GM12878 (cell line): ENCODE measurements at regions not wholly inside any gene's neighbourhood (a gene's known extent, or its start where the extent isn't known, plus 50 kb on each side); places are given as distances from the start of the nearest gene placed in this dataset.

Experiments used
- ATAC-seq: fragments of 200-7000 bp; cut with Tn5 transposase; 3 replicates; pipeline ENCODE4 v1.9.1; 2020; ENCODE audit warnings: mild to moderate bottlenecking, moderate library complexity
- BruUV-seq: library from RNA; stranded (reverse); fragments of 400-500 nt; replicated peaks from 2 replicates; lab custom pipeline; 2021; lab: Mats Ljungman, UMichigan
- CTCF ChIA-PET: fragments of 300-600 bp; sonication (Branson Sonifier 250); formaldehyde crosslinking; extraction: SDS; loops from one replicate; lab custom pipeline; 2021; ENCODE audit warnings: inconsistent platforms; lab: Yijun Ruan, JAX
- POLR2A ChIA-PET: fragments of 350-600 bp; formaldehyde crosslinking; extraction: SDS; loops from one replicate; lab custom pipeline; 2021; ENCODE audit warnings: inconsistent platforms; lab: Charles Lee
- RAD21 ChIA-PET: fragments of 300-600 bp; sonication (Branson Sonifier 250); formaldehyde crosslinking; loops from one replicate; lab custom pipeline; 2023; ENCODE audit warnings: antibody characterized with exemption; ENCODE audit not compliant: unreplicated experiment; lab: Charles Lee
- SMC1A ChIA-PET: fragments of 300-600 bp; sonication (Branson Sonifier 250); formaldehyde crosslinking; loops from one replicate; lab custom pipeline; 2023; ENCODE audit not compliant: unreplicated experiment, uncharacterized antibody; lab: Charles Lee
- DNase-seq: peaks from one replicate; pipeline ENCODE4 v3.0.0-alpha.2; 2011; ENCODE audit warnings: low read depth, low spot score
- FAIRE-seq: peaks from 3 replicates; lab custom pipeline; 2011; peaks lifted over from hg19 to GRCh38; lab: Jason Lieb, UNC
- H2AFZ ChIP-seq: 2 replicates; pipeline ENCODE4 v1.6.0; 2011; ENCODE audit warnings: low read depth, low read length, control low read depth; ENCODE audit not compliant: control insufficient read depth
- H3K27ac ChIP-seq: 2 replicates; pipeline ENCODE4 v1.5.1; 2011; ENCODE audit warnings: control low read depth; ENCODE audit not compliant: control insufficient read depth, insufficient read depth
- H3K27me3 ChIP-seq, 2 experiments: replicated peaks in 1 of 2; 2 replicates each; pipeline versions ENCODE4 v1.6.0 to v1.6.1; 2011; ENCODE audit warnings: low read length in 1 of 2; ENCODE audit not compliant: control insufficient read depth in 2 of 2, insufficient read depth in 2 of 2
- H3K36me3 ChIP-seq, 2 experiments: 2 replicates each; pipeline ENCODE4 v1.5.1; 2011; ENCODE audit warnings: low read length in 1 of 2; ENCODE audit not compliant: control insufficient read depth in 2 of 2, insufficient read depth in 2 of 2
- H3K4me1 ChIP-seq: 2 replicates; pipeline ENCODE4 v1.6.1; 2011; ENCODE audit warnings: mild to moderate bottlenecking, low read length, moderate library complexity, mixed read lengths; ENCODE audit not compliant: control insufficient read depth, insufficient read depth
- H3K4me2 ChIP-seq: 2 replicates; pipeline ENCODE4 v1.6.0; 2011; ENCODE audit warnings: control low read depth; ENCODE audit not compliant: control insufficient read depth, insufficient read depth
- H3K4me3 ChIP-seq: fragments of 200-600 bp; sonication (generic); 2 replicates; pipeline ENCODE4 v1.5.1; 2016
- H3K79me2 ChIP-seq: 2 replicates; pipeline ENCODE4 v1.6.0; 2011; ENCODE audit warnings: low read length; ENCODE audit not compliant: control insufficient read depth, insufficient read depth
- H3K9ac ChIP-seq: 2 replicates; pipeline ENCODE4 v1.8.0; 2011; ENCODE audit warnings: low read length, control low read depth, mixed read lengths; ENCODE audit not compliant: control insufficient read depth, insufficient read depth
- H3K9me3 ChIP-seq: replicated peaks from 3 replicates; pipeline ENCODE4 v1.5.1; 2011; ENCODE audit warnings: mild to moderate bottlenecking, low read length; ENCODE audit not compliant: control insufficient read depth, insufficient read depth
- H4K20me1 ChIP-seq: 2 replicates; pipeline ENCODE4 v1.6.0; 2011; ENCODE audit not compliant: control insufficient read depth, insufficient read depth
- ATF7 ChIP-seq: fragments of 450-650 bp; IDR thresholded peaks from 2 replicates; pipeline ENCODE4 v1.6.1; 2016; ENCODE audit warnings: low read depth, mild to moderate bottlenecking
- CBX3 ChIP-seq: fragments of 200-600 bp; sonication (generic); IDR thresholded peaks from 2 replicates; pipeline ENCODE4 v1.6.1; 2016; ENCODE audit warnings: low read depth, borderline replicate concordance
- CHD2 ChIP-seq: IDR thresholded peaks from 2 replicates; pipeline ENCODE4 v1.6.1; 2011; ENCODE audit warnings: low read depth, low read length, improper control_type of control experiment, borderline replicate concordance
- FOXM1 ChIP-seq: IDR thresholded peaks from 2 replicates; pipeline ENCODE4 v1.6.1; 2012; ENCODE audit warnings: low read depth, mild to moderate bottlenecking, inconsistent platforms, low read length, moderate library complexity
- HDAC6 ChIP-seq: fragments of 200-600 bp; sonication (generic); IDR thresholded peaks from one replicate; pipeline ENCODE4 v1.8.0; 2017; ENCODE audit warnings: antibody characterized with exemption; ENCODE audit not compliant: unreplicated experiment
- IKZF2 ChIP-seq, 2 experiments: fragments of 450-650 bp; IDR thresholded peaks; 2 replicates each; pipeline ENCODE4 v1.6.1; 2017; ENCODE audit warnings: mild to moderate bottlenecking in 2 of 2, moderate library complexity in 2 of 2
- LARP7 ChIP-seq: fragments of 450-650 bp; IDR thresholded peaks from 2 replicates; pipeline ENCODE4 v1.6.1; 2017; ENCODE audit warnings: mild to moderate bottlenecking
- MEF2A ChIP-seq: IDR thresholded peaks from 2 replicates; pipeline ENCODE4 v1.6.1; 2011; ENCODE audit warnings: low read depth, mild to moderate bottlenecking, low read length, moderate library complexity; ENCODE audit not compliant: insufficient read depth
- NR2F1 ChIP-seq: fragments of 450-650 bp; conservative IDR thresholded peaks from 2 replicates; pipeline ENCODE4 v1.6.1; 2017; ENCODE audit warnings: mild to moderate bottlenecking
- RAD51 ChIP-seq: fragments of 450-650 bp; IDR thresholded peaks from 2 replicates; pipeline ENCODE4 v1.6.1; 2016; ENCODE audit warnings: moderate library complexity, mild to moderate bottlenecking, inconsistent platforms
- YY1 ChIP-seq: IDR thresholded peaks from 2 replicates; pipeline ENCODE4 v1.6.1; 2011; ENCODE audit warnings: low read depth, mild to moderate bottlenecking, low read length
- ZBED1 ChIP-seq: IDR thresholded peaks from 2 replicates; pipeline ENCODE4 v1.6.1; 2016; ENCODE audit warnings: borderline replicate concordance
- ZBTB11 ChIP-seq: fragments of 450-650 bp; formaldehyde crosslinking; IDR thresholded peaks from 2 replicates; pipeline ENCODE4 v1.5.0; 2022; ENCODE audit warnings: mild to moderate bottlenecking, missing genetic modification characterization
- ZNF24 ChIP-seq: fragments of 450-650 bp; IDR thresholded peaks from 2 replicates; pipeline ENCODE4 v1.6.1; 2017; ENCODE audit warnings: antibody characterized with exemption, mild to moderate bottlenecking
- ZNF384 ChIP-seq: IDR thresholded peaks from 2 replicates; pipeline ENCODE4 v1.6.1; 2012; ENCODE audit warnings: low read depth, mild to moderate bottlenecking, low read length, improper control_type of control experiment, borderline replicate concordance
- WGBS: methylation state at CpG from one replicate; pipeline ENCODE4 v1.1.6; 2016; ENCODE audit warnings: low lambda C conversion rate; ENCODE audit not compliant: insufficient replicate concordance, insufficient coverage; ENCODE audit errors: missing lambda C conversion rate; 5-methylcytosine and 5-hydroxymethylcytosine counted together
- in situ Hi-C: fragments of 300-500 bp; cut with MboI; formaldehyde crosslinking; loops from 9 replicates; pipeline ENCODE4 v1.14.3; 2018; ENCODE audit warnings: mixed read lengths
- intact Hi-C: fragments of 100-400 bp; cut with micrococcal nuclease; formaldehyde crosslinking; loops from one replicate; pipeline ENCODE4 v1.14.2; 2022; ENCODE audit not compliant: unreplicated experiment

- DNase-seq = no peak
- Histone ChIP-seq H3K27ac (no peak overlapping the region), H2AFZ (no peak overlapping the region), H3K79me2 (no peaks in the 10 kb centered on the region), H3K4me2 (no peak overlapping the region), H3K4me3 (no peak overlapping the region), H3K9me3 (no peaks in the 10 kb centered on the region; the same call in 1 of the 3 replicates), H3K27me3 (no peaks in the 10 kb centered on the region), H3K9ac (no peak overlapping the region), H3K4me1 (peaks cover 17% of the 10 kb centered on the region), H4K20me1 (no peaks in the 10 kb centered on the region), H3K36me3 (no peaks in the 10 kb centered on the region)
- no peak for FAIRE-seq
- intact Hi-C loops = loop anchor here (5.0 kb wide), 2 partner anchors 72 to 643 kb away; partner anchors contain the start of gene CXCL12
- RAD21 ChIA-PET = no interaction called here
- POLR2A ChIA-PET = no interaction called here
- SMC1A ChIA-PET = interaction anchor here (0.6 to 1.9 kb wide), 3 partner anchors 13 to 909 kb away, joined by 3 to 6 read pairs (median 3); no protein-coding TSS in a partner anchor
- CTCF ChIA-PET = interaction anchor here (0.7 kb wide), 1 partner anchor 362 kb away, joined by 3 read pairs; no protein-coding TSS in a partner anchor
- WGBS = 50% methylated on average over 6 of the region's 6 CpGs
- no peak for ATAC-seq
- in situ Hi-C loops = no loop called here
- BruUV-seq = no TSS peak
- TF ChIP-seq NR2F1 (no peak), FOXM1 (no peak), ZNF24 (no peak), ZNF384 (no peak)
These were observed 70.0 kb downstream of the CXCL12 start for GRCh38 chr10:44314802-44315460.

DNA sequence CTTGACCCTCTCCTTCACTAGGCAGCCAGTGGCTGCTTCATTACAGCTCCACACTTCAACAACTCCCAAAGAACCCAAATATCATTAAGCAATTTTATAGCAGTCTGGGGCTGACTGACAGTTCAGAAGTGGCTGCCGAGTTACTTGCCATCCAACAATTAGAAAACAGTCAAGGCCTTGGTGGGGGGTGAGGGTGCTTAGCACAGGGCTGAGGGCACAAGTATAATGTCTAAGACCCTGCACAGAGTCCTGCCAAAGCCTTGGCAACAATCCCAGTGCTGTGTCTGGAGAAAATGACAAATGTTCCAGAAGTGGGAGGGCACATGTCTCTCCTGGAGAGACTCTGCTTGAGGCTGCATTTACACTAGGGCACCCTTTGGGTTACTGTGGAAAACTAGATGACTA, 71.1 kb downstream of the CXCL12 start:
- TF ChIP-seq RAD51 = no peak
- no peak for TF ChIP-seq HDAC6
- TF ChIP-seq ZBED1 = no peak
- TF ChIP-seq CBX3 = no peak
- no peak for TF ChIP-seq ZBTB11 (CRISPR knock-in tag)
- TF ChIP-seq MEF2A = no peak
- TF ChIP-seq IKZF2 (IDR thresholded peaks at IDR 0.05) = no peak
- no peak for TF ChIP-seq CHD2
- TF ChIP-seq YY1 = no peak
- no peak for TF ChIP-seq LARP7
- TF ChIP-seq ATF7 = no peak
- TF ChIP-seq ZNF24 = no peak
- no TSS peak for BruUV-seq
- in situ Hi-C loops (no loop called here), intact Hi-C loops (loop anchor here (5.0 kb wide), 2 partner anchors 74 to 641 kb away; partner anchors contain the start of gene CXCL12)
- no peaks in the 10 kb centered on the region for H3K79me2 ChIP-seq
- H3K36me3 ChIP-seq = no peaks in the 10 kb centered on the region
- no peak overlapping the region for H3K9ac ChIP-seq
- H4K20me1 ChIP-seq = no peaks in the 10 kb centered on the region
- CTCF ChIA-PET = no interaction called here
- FAIRE-seq (no peak), ATAC-seq (no peak), DNase-seq (no peak)
- peaks cover 17% of the 10 kb centered on the region for H3K4me1 ChIP-seq
- WGBS = 33% methylated on average over 1 of the region's 1 CpG
- no peaks in the 10 kb centered on the region for H3K27me3 ChIP-seq
- SMC1A ChIA-PET = interaction anchor here (1.2 to 1.9 kb wide), 3 partner anchors 11 to 27 kb away, joined by 3 to 6 read pairs (median 4); no protein-coding TSS in a partner anchor
- no peak overlapping the region for H2AFZ ChIP-seq
- no peaks in the 10 kb centered on the region; the same call in 1 of the 3 replicates for H3K9me3 ChIP-seq
- POLR2A ChIA-PET = no interaction called here
- no peak overlapping the region for H3K27ac ChIP-seq
- RAD21 ChIA-PET = no interaction called here
- no peak overlapping the region for H3K4me2 ChIP-seq
- no peak overlapping the region for H3K4me3 ChIP-seq
